HG03097 (cell line): ENCODE measurements at regions not wholly inside any gene's neighbourhood (a gene's known extent, or its start where the extent isn't known, plus 50 kb on each side); places are given as distances from the start of the nearest gene placed in this dataset.

Experiments used
- ATAC-seq: cut with Tn5 transposase; IDR thresholded peaks from one replicate; pipeline ENCODE4 v1.9.1; 2021; ENCODE audit not compliant: unreplicated experiment, low FRiP score

DNA sequence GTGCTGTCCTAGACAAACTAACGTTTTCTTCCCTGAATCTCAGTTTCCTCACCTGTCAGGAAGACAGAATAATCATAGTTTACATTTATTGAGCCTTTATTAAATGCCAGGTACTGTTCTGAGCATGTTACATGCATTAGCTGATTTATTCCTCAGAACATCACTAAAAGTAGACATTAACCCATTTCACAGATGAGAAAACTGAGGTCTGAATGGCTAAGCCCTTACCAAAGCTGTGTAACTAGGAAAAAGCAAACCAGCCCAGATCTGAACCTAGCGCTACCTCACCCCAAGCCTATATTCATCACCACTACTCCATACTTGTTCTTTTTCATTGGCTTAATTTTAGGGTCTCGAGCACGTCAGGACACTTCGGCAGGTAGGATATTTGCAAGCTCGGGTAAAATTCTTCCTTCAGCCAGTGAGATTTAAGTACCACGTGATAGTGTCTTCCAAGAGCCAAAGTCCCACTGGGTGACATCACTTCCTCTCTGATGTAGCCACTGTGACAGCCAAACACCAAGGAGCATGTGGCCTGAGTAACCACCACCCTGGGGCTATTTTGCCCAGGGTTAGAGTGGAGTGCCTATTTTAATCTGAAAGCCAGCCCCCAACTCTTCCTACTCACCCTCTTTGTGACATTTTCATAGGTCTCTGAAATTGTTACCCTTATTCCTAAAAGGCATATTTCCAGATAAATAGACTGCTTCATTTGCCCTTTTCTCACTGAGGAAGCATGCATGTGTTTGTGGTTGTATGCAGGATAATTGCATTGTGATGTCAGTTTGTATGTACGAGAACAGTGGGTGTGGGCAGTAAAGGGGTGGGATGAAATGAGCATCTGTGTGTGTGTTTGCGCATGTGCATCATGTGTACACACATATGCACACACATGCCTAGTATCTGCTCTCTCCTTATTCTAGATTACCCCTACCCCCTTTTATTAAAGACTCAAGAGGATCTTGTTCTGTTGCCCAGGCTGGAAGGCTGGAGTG, 62.2 kb upstream of the WSCD2 start:
- no peak for ATAC-seq

DNA sequence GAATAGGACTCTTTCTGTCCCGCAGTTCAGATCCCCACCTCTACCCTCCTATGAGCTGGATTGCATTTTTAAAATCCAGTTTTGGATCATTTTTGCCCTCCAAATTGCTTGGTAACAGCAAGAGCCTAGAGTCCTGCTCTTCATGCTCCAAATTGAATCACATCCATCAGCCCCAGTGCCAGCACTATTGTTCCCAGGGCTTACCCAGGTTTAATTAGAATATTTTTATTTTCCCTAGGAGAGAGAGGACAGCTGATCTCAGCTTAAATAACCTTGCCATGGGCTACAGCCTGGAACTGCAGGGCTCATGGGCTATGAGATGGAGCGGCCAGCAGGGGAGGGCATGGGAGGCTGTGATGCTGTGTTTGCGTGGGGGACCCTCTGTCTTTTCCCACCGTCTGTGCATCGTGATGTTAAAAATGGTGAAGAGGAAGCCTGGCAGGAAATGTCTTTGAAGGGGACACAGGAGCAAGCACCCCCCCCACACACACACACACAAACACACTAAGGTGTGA, 59.4 kb upstream of the WSCD2 start:
- ATAC-seq, result no peak

DNA sequence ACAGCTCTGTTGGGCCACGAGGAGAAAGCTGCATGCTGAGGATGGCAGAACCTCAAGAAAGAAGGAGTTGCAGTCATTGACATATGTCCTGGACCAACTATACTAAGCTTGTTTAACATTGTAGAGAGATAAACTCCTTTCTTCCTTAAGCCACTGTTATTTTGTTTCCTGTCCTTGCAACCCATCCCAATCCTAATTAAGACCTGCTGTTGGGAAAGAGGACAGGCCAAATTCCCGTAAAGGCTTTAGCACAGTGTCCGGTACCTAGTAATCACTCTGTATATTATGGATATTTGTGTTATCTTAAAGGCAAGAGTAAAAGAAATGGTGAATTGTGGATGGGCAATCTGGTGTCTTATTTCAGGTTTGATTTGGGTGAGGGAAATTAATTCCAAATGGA, 53.5 kb upstream of the WSCD2 start:
- ATAC-seq, result no peak

GRCh38 chr12:108076556-108076955, 52.5 kb upstream of the WSCD2 start:
- no peak for ATAC-seq

- no peak for ATAC-seq
Observed at GRCh38 chr12:108078428-108078827, 50.7 kb upstream of the WSCD2 start.
